SK-N-SH treated with all-trans-retinoic acid at 6 μM for 48 hours (cell line): ENCODE measurements at regions not wholly inside any gene's neighbourhood (a gene's known extent, or its start where the extent isn't known, plus 50 kb on each side); places are given as distances from the start of the nearest gene placed in this dataset.

Experiments
- ATAC-seq: fragments of 200-7000 bp; cut with Tn5 transposase; 3 replicates; pipeline ENCODE4 v1.9.1; 2020; ENCODE audit warnings: mild to moderate bottlenecking, moderate library complexity
- ARNTL ChIP-seq: fragments of 450-650 bp; formaldehyde crosslinking; IDR thresholded peaks from 2 replicates; pipeline ENCODE4 v1.5.0; 2020; ENCODE audit warnings: low read depth, mild to moderate bottlenecking, moderate library complexity, borderline replicate concordance
- BACH2 ChIP-seq: fragments of 250-450 bp; sonication (Bioruptor Pico); IDR thresholded peaks from 2 replicates; pipeline ENCODE4 v1.9.0; 2021; ENCODE audit warnings: mild to moderate bottlenecking, borderline replicate concordance
- CSDC2 ChIP-seq: fragments of 250-450 bp; sonication (Bioruptor Pico); IDR thresholded peaks from 2 replicates; pipeline ENCODE4 v1.5.0; 2020; ENCODE audit warnings: mild to moderate bottlenecking, moderate library complexity
- ISL1 ChIP-seq: fragments of 250-450 bp; sonication (Bioruptor Pico); IDR thresholded peaks from 2 replicates; pipeline ENCODE4 v2.1.2; 2022; ENCODE audit warnings: mild to moderate bottlenecking, moderate library complexity
- OSR1 ChIP-seq: fragments of 250-450 bp; sonication (Bioruptor Pico); IDR thresholded peaks from 2 replicates; pipeline ENCODE4 v1.8.0; 2022; ENCODE audit warnings: moderate library complexity, mild to moderate bottlenecking, inconsistent platforms
- PPARA ChIP-seq: fragments of 250-450 bp; sonication (Bioruptor Pico); IDR thresholded peaks from 2 replicates; pipeline ENCODE4 v1.5.0; 2020; ENCODE audit warnings: mild to moderate bottlenecking, borderline replicate concordance
- RARB ChIP-seq: fragments of 250-450 bp; sonication (Bioruptor Pico); IDR thresholded peaks from 2 replicates; pipeline ENCODE4 v1.8.0; 2021; ENCODE audit warnings: mild to moderate bottlenecking, moderate library complexity
- SNAI2 ChIP-seq: fragments of 250-450 bp; sonication (Bioruptor Pico); IDR thresholded peaks from 2 replicates; pipeline ENCODE4 v1.5.0; 2020; ENCODE audit warnings: mild to moderate bottlenecking, moderate library complexity
- TCF4 ChIP-seq: fragments of 250-450 bp; sonication (Bioruptor Pico); IDR thresholded peaks from 2 replicates; pipeline ENCODE4 v1.8.0; 2021; ENCODE audit warnings: mild to moderate bottlenecking, moderate library complexity, borderline replicate concordance
- TOX ChIP-seq: fragments of 250-450 bp; sonication (Bioruptor Pico); IDR thresholded peaks from 2 replicates; pipeline ENCODE4 v1.8.0; 2021; ENCODE audit warnings: mild to moderate bottlenecking, moderate library complexity, borderline replicate concordance
- ZC3H10 ChIP-seq: fragments of 250-450 bp; sonication (Bioruptor Pico); IDR thresholded peaks from 2 replicates; pipeline ENCODE4 v1.5.1; 2021; ENCODE audit warnings: mild to moderate bottlenecking, moderate library complexity
- ZFP3 ChIP-seq: fragments of 250-450 bp; sonication (Bioruptor Pico); IDR thresholded peaks from 2 replicates; pipeline ENCODE4 v1.5.0; 2020; ENCODE audit warnings: mild to moderate bottlenecking, moderate library complexity
- ZFP30 ChIP-seq: fragments of 450-650 bp; formaldehyde crosslinking; IDR thresholded peaks from 2 replicates; pipeline ENCODE4 v1.5.0; 2022; ENCODE audit warnings: mild to moderate bottlenecking, moderate library complexity
- ZNF565 ChIP-seq: fragments of 450-650 bp; formaldehyde crosslinking; conservative IDR thresholded peaks from 2 replicates; pipeline ENCODE4 v1.5.0; 2020; ENCODE audit warnings: low read depth, mild to moderate bottlenecking, moderate library complexity
- ZNF70 ChIP-seq: fragments of 450-650 bp; formaldehyde crosslinking; IDR thresholded peaks from 2 replicates; pipeline ENCODE4 v1.5.0; 2020; ENCODE audit warnings: mild to moderate bottlenecking, moderate library complexity
- ZNF8 ChIP-seq: fragments of 450-650 bp; formaldehyde crosslinking; IDR thresholded peaks from 2 replicates; pipeline ENCODE4 v1.5.0; 2020; ENCODE audit warnings: mild to moderate bottlenecking, moderate library complexity
- TF ChIP-seq, protein P1 (sequence below): fragments of 250-450 bp; sonication (Bioruptor Pico); IDR thresholded peaks from 2 replicates; pipeline ENCODE4 v1.5.0; 2020; ENCODE audit warnings: mild to moderate bottlenecking, moderate library complexity
- TF ChIP-seq, protein P2 (sequence below): fragments of 250-450 bp; sonication (Bioruptor Pico); IDR thresholded peaks from 2 replicates; pipeline ENCODE4 v1.8.0; 2021; ENCODE audit warnings: low read depth, mild to moderate bottlenecking, moderate library complexity, borderline replicate concordance
- TF ChIP-seq, protein P3 (sequence below): fragments of 250-450 bp; sonication (Bioruptor Pico); IDR thresholded peaks from 2 replicates; pipeline ENCODE4 v1.5.1; 2020; ENCODE audit warnings: low read depth, mild to moderate bottlenecking, moderate library complexity
- TF ChIP-seq, protein P4 (sequence below): fragments of 250-450 bp; sonication (Bioruptor Pico); IDR thresholded peaks from 2 replicates; pipeline ENCODE4 v1.8.0; 2020; ENCODE audit warnings: mild to moderate bottlenecking, moderate library complexity, borderline replicate concordance
- TF ChIP-seq, protein P5 (sequence below): fragments of 250-450 bp; sonication (Bioruptor Pico); IDR thresholded peaks from 2 replicates; pipeline ENCODE4 v1.5.1; 2021; ENCODE audit warnings: mild to moderate bottlenecking, moderate library complexity

DNA sequence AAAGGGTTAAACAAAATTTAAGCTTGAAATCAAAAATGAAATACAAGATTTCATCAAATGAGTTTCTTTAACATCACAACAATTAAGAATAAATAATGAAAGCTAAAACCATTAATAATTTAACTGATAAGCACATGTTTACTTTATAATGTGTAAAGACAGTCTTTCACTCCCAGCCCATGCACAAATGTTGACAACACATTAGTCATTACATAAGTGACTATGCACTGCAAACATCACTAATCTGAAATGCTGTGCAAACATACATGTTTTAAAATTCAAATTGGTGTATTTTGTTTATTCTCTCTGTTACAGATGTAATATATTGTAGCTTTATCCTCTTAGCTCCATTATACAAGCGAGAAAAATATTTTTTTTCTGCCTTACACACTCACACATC lies 220.6 kb upstream of the CPXCR1 start:
- no peak for ATAC-seq

DNA sequence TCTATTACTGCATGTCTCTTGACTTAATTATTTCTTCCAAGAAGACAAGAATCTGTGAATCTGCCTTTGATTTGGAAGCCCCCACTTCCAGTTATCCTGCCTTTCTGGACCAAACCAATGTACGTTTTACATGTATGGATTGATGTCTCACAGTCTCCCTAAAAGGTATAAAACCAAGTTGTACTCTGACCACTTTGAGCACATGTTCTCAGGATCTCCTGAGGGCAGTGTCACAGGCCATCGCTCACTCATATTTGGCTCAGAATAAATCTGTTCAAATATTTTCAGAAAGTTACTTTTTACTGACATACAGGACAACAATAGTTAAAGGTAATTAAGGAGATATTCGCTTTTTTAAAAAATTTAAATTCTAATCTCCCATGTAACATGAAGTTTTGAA lies 188.6 kb upstream of the CPXCR1 start:
- TF ChIP-seq ZNF565 (no peak), BACH2 (no peak), SNAI2 (CRISPR knock-in tag) (no peak), ZC3H10 (CRISPR knock-in tag) (no peak), TOX (CRISPR knock-in tag) (no peak), OSR1 (CRISPR knock-in tag) (no peak), PPARA (CRISPR knock-in tag) (no peak), TCF4 (CRISPR knock-in tag) (no peak), ARNTL (no peak), ZNF70 (CRISPR knock-in tag) (no peak), ZNF8 (CRISPR knock-in tag) (no peak), ZFP30 (CRISPR knock-in tag) (no peak), RARB (no peak)
- TF ChIP-seq, protein P1, sequence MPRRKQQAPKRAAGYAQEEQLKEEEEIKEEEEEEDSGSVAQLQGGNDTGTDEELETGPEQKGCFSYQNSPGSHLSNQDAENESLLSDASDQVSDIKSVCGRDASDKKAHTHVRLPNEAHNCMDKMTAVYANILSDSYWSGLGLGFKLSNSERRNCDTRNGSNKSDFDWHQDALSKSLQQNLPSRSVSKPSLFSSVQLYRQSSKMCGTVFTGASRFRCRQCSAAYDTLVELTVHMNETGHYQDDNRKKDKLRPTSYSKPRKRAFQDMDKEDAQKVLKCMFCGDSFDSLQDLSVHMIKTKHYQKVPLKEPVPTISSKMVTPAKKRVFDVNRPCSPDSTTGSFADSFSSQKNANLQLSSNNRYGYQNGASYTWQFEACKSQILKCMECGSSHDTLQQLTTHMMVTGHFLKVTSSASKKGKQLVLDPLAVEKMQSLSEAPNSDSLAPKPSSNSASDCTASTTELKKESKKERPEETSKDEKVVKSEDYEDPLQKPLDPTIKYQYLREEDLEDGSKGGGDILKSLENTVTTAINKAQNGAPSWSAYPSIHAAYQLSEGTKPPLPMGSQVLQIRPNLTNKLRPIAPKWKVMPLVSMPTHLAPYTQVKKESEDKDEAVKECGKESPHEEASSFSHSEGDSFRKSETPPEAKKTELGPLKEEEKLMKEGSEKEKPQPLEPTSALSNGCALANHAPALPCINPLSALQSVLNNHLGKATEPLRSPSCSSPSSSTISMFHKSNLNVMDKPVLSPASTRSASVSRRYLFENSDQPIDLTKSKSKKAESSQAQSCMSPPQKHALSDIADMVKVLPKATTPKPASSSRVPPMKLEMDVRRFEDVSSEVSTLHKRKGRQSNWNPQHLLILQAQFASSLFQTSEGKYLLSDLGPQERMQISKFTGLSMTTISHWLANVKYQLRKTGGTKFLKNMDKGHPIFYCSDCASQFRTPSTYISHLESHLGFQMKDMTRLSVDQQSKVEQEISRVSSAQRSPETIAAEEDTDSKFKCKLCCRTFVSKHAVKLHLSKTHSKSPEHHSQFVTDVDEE (CRISPR knock-in tag): no peak
- TF ChIP-seq, protein P2, sequence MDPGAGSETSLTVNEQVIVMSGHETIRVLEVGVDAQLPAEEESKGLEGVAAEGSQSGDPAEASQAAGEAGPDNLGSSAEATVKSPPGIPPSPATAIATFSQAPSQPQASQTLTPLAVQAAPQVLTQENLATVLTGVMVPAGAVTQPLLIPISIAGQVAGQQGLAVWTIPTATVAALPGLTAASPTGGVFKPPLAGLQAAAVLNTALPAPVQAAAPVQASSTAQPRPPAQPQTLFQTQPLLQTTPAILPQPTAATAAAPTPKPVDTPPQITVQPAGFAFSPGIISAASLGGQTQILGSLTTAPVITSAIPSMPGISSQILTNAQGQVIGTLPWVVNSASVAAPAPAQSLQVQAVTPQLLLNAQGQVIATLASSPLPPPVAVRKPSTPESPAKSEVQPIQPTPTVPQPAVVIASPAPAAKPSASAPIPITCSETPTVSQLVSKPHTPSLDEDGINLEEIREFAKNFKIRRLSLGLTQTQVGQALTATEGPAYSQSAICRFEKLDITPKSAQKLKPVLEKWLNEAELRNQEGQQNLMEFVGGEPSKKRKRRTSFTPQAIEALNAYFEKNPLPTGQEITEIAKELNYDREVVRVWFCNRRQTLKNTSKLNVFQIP (CRISPR knock-in tag): no peak
- TF ChIP-seq, protein P3, sequence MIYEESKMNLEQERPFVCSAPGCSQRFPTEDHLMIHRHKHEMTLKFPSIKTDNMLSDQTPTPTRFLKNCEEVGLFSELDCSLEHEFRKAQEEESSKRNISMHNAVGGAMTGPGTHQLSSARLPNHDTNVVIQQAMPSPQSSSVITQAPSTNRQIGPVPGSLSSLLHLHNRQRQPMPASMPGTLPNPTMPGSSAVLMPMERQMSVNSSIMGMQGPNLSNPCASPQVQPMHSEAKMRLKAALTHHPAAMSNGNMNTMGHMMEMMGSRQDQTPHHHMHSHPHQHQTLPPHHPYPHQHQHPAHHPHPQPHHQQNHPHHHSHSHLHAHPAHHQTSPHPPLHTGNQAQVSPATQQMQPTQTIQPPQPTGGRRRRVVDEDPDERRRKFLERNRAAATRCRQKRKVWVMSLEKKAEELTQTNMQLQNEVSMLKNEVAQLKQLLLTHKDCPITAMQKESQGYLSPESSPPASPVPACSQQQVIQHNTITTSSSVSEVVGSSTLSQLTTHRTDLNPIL (CRISPR knock-in tag): no peak
- no peak for ATAC-seq

More for the DNA sequence above, 220.6 kb upstream of the CPXCR1 start:
- TF ChIP-seq PPARA (CRISPR knock-in tag) (no peak), OSR1 (CRISPR knock-in tag) (no peak), ARNTL (no peak), SNAI2 (CRISPR knock-in tag) (no peak), ISL1 (CRISPR knock-in tag) (no peak), ZNF70 (CRISPR knock-in tag) (no peak), ZNF8 (CRISPR knock-in tag) (no peak)
- TF ChIP-seq, protein P3 (CRISPR knock-in tag): no peak
- TF ChIP-seq, protein P4, sequence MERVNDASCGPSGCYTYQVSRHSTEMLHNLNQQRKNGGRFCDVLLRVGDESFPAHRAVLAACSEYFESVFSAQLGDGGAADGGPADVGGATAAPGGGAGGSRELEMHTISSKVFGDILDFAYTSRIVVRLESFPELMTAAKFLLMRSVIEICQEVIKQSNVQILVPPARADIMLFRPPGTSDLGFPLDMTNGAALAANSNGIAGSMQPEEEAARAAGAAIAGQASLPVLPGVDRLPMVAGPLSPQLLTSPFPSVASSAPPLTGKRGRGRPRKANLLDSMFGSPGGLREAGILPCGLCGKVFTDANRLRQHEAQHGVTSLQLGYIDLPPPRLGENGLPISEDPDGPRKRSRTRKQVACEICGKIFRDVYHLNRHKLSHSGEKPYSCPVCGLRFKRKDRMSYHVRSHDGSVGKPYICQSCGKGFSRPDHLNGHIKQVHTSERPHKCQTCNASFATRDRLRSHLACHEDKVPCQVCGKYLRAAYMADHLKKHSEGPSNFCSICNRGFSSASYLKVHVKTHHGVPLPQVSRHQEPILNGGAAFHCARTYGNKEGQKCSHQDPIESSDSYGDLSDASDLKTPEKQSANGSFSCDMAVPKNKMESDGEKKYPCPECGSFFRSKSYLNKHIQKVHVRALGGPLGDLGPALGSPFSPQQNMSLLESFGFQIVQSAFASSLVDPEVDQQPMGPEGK (CRISPR knock-in tag): no peak

DNA sequence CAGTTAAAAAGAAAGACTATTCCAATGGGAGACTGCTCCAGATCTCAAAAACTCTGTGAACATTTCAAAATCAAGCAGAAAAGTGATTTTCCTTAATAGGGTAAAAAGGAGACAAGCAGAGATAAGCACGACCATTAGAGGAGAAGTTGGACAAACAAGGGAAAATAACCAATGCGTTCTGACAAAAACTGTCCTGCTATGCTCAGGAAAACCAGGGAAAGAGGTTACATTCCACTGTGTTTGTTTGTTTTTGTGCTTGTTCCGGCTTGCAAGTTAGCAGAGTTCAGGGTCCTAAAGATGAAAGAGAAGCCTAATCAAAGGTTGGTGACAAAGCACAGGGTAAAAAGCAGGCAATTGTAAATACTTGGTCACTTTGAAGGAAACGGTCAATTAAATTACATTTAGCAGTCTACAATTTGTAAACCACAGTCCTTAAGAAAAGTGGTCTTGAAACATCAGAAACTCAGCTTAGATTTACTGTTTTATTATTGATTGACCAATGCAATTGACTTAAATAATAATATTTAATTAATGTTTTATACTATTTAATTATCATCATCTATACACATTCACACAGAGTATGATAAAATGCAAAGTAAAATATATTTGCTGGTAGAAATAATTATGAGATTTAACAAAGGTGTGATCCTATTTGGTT lies 186.2 kb upstream of the CPXCR1 start:
- ATAC-seq: no peak
- no peak for TF ChIP-seq TCF4 (CRISPR knock-in tag)
- no peak for TF ChIP-seq ZFP30 (CRISPR knock-in tag)
- TF ChIP-seq, protein P5, sequence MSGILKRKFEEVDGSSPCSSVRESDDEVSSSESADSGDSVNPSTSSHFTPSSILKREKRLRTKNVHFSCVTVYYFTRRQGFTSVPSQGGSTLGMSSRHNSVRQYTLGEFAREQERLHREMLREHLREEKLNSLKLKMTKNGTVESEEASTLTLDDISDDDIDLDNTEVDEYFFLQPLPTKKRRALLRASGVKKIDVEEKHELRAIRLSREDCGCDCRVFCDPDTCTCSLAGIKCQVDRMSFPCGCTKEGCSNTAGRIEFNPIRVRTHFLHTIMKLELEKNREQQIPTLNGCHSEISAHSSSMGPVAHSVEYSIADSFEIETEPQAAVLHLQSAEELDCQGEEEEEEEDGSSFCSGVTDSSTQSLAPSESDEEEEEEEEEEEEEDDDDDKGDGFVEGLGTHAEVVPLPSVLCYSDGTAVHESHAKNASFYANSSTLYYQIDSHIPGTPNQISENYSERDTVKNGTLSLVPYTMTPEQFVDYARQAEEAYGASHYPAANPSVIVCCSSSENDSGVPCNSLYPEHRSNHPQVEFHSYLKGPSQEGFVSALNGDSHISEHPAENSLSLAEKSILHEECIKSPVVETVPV (CRISPR knock-in tag): no peak
- TF ChIP-seq ZNF8 (CRISPR knock-in tag): no peak
- TF ChIP-seq, protein P3 (CRISPR knock-in tag): no peak
- TF ChIP-seq RARB: no peak
- no peak for TF ChIP-seq SNAI2 (CRISPR knock-in tag)
- TF ChIP-seq ISL1 (CRISPR knock-in tag): no peak
- TF ChIP-seq, protein P1 (CRISPR knock-in tag): no peak
- TF ChIP-seq CSDC2: no peak
- no peak for TF ChIP-seq PPARA (CRISPR knock-in tag)
- no peak for TF ChIP-seq ZC3H10 (CRISPR knock-in tag)
- TF ChIP-seq ZFP3 (CRISPR knock-in tag): no peak
